CD4-positive, alpha-beta T cell (primary cell): ENCODE measurements at regions not wholly inside any gene's neighbourhood (a gene's known extent, or its start where the extent isn't known, plus 50 kb on each side); places are given as distances from the start of the nearest gene placed in this dataset.

Source experiments
- ATAC-seq: fragments of 200-7000 bp; cut with Tn5 transposase; one replicate; pipeline ENCODE4 v1.10.0; 2022; ENCODE audit warnings: mild to moderate bottlenecking; ENCODE audit not compliant: poor library complexity
- CTCF ChIA-PET: fragments of 350-600 bp; sonication (Branson Sonifier 250); formaldehyde crosslinking; loops from one replicate; lab custom pipeline; 2021; ENCODE audit warnings: antibody characterized with exemption, inconsistent platforms; lab: Charles Lee
- POLR2A ChIA-PET: fragments of 350-600 bp; sonication (Branson Sonifier 250); formaldehyde crosslinking; loops from one replicate; lab custom pipeline; 2021; ENCODE audit warnings: antibody characterized with exemption, inconsistent platforms; lab: Charles Lee
- DNase-seq, 14 experiments: peaks; one replicate each; pipeline ENCODE4 v3.0.0-alpha.2; 2013 to 2020; ENCODE audit warnings: mixed read lengths in 2 of 14
- H3K27ac ChIP-seq, 2 donors: one replicate each; pipeline versions ENCODE4 v1.5.1 to v1.7.0; 2013; ENCODE audit warnings: low read length in 2 of 2, low read depth in 1 of 2, mild to moderate bottlenecking in 1 of 2
- H3K27me3 ChIP-seq, 2 experiments: 1 replicate in 1 of 2; 2 replicates in 1 of 2; pipeline versions ENCODE4 v1.6.1 to v1.7.0; 2013; ENCODE audit warnings: low read length in 2 of 2, control low read depth in 1 of 2, mild to moderate bottlenecking in 1 of 2, moderate library complexity in 1 of 2; ENCODE audit not compliant: insufficient read depth in 2 of 2, control insufficient read depth in 1 of 2
- H3K36me3 ChIP-seq: one replicate; pipeline ENCODE4 v1.6.1; 2013; ENCODE audit warnings: low read length, control low read depth; ENCODE audit not compliant: insufficient read depth
- H3K4me1 ChIP-seq: one replicate; pipeline ENCODE4 v1.6.1; 2013; ENCODE audit warnings: low read length, control low read depth; ENCODE audit not compliant: insufficient read depth
- H3K4me3 ChIP-seq: one replicate; pipeline ENCODE4 v1.5.1; 2013; ENCODE audit warnings: mild to moderate bottlenecking, low read length, moderate library complexity
- H3K9me3 ChIP-seq, 2 experiments: 1 replicate in 1 of 2; 2 replicates in 1 of 2; pipeline versions ENCODE4 v1.6.1 to v1.7.0; 2013; ENCODE audit warnings: low read length in 2 of 2, mild to moderate bottlenecking in 2 of 2, control low read depth in 1 of 2, moderate library complexity in 1 of 2; ENCODE audit not compliant: control insufficient read depth in 1 of 2, insufficient read depth in 1 of 2
- H3K27ac Mint-ChIP-seq: one replicate; pipeline ENCODE4 v1.8.0; 2020; ENCODE audit warnings: mixed read lengths
- H3K27me3 Mint-ChIP-seq: one replicate; pipeline ENCODE4 v1.8.0; 2021; ENCODE audit warnings: mixed read lengths
- H3K36me3 Mint-ChIP-seq: one replicate; pipeline ENCODE4 v1.8.0; 2021; ENCODE audit warnings: low read depth, mixed read lengths
- H3K4me1 Mint-ChIP-seq: one replicate; pipeline ENCODE4 v1.8.0; 2021; ENCODE audit warnings: low read depth, mixed read lengths
- H3K4me3 Mint-ChIP-seq: one replicate; pipeline ENCODE4 v1.8.0; 2020; ENCODE audit warnings: mild to moderate bottlenecking, mixed read lengths
- H3K9me3 Mint-ChIP-seq: one replicate; pipeline ENCODE4 v1.8.0; 2020; ENCODE audit warnings: mixed read lengths
- intact Hi-C, 2 experiments: fragments of 100-400 bp; cut with DNase I in 1 of 2; cut with micrococcal nuclease in 1 of 2; formaldehyde crosslinking; loops; one replicate each; pipeline versions ENCODE4 v1.15.1 to v1.9.0; 2023 to 2025; cut with DNase I, micrococcal nuclease
- TF ChIP-seq, protein P1 (sequence below): fragments of 200-600 bp; IDR thresholded peaks from one replicate; pipeline ENCODE4 v1.8.0; 2022; ENCODE audit warnings: antibody characterized with exemption, mild to moderate bottlenecking

DNA sequence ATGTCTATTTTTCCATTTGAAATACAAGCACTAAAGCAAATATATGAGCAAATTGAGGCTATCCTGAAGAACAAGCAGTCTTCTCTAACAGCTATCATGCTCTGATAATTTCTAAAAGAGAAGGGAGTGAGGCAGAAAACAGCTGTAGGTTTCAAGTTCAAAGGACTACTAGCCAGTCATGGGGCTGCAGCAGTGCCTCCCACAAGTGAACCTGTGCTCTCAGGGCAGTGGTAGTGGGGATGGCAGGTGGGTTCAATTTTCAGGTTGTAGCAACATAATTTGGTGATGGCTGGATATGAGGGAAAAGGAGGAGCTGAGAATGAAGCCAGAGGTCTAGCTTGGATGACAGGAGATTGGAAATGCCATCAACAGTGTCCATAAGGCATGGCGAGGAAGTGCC is 93.5 kb upstream of the ARHGAP20 start:
- ATAC-seq (no peak), DNase-seq (no peak)
- ChIA-PET POLR2A (no interaction called here), CTCF (no interaction called here)
- H3K4me3 ChIP-seq = no peak overlapping the region
- Mint-ChIP-seq H3K36me3 (no peaks in the 10 kb centered on the region), H3K9me3 (no peaks in the 10 kb centered on the region), H3K4me3 (no peak overlapping the region), H3K4me1 (no peaks in the 10 kb centered on the region), H3K27ac (no peak overlapping the region), H3K27me3 (no peaks in the 10 kb centered on the region)
- TF ChIP-seq, protein P1, sequence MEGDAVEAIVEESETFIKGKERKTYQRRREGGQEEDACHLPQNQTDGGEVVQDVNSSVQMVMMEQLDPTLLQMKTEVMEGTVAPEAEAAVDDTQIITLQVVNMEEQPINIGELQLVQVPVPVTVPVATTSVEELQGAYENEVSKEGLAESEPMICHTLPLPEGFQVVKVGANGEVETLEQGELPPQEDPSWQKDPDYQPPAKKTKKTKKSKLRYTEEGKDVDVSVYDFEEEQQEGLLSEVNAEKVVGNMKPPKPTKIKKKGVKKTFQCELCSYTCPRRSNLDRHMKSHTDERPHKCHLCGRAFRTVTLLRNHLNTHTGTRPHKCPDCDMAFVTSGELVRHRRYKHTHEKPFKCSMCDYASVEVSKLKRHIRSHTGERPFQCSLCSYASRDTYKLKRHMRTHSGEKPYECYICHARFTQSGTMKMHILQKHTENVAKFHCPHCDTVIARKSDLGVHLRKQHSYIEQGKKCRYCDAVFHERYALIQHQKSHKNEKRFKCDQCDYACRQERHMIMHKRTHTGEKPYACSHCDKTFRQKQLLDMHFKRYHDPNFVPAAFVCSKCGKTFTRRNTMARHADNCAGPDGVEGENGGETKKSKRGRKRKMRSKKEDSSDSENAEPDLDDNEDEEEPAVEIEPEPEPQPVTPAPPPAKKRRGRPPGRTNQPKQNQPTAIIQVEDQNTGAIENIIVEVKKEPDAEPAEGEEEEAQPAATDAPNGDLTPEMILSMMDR = no peak
- no peaks in the 10 kb centered on the region for H3K9me3 ChIP-seq
- H3K27me3 ChIP-seq = no peaks in the 10 kb centered on the region
- no peaks in the 10 kb centered on the region for H3K36me3 ChIP-seq
- H3K4me1 ChIP-seq = no peaks in the 10 kb centered on the region
- intact Hi-C loops = no loop called here
- H3K27ac ChIP-seq = no peak overlapping the region

DNA sequence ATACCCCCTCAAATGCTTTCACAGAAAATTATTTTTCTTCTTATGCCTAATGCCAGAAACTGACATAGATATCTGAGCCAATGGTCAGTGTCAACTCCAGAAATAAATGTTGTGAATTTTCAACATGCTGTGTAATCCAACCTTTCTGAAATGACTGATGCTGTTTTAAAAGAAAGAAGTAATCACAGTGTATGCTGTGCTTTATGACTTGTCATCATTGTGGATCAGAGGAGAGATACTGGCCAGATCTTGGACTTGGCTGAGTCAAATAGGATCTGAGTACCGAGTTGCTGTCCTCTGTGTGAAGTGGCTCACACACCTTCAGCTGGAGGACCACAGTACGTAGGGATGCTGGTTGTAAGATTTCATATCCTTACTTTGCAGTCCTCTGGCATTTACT is 89.9 kb upstream of the ARHGAP20 start:
- Histone ChIP-seq H3K4me3 (no peak overlapping the region), H3K9me3 (no peaks in the 10 kb centered on the region), H3K4me1 (no peaks in the 10 kb centered on the region), H3K36me3 (no peaks in the 10 kb centered on the region), H3K27me3 (no peaks in the 10 kb centered on the region), H3K27ac (no peak overlapping the region)
- no peaks in the 10 kb centered on the region for H3K36me3 Mint-ChIP-seq
- H3K27me3 Mint-ChIP-seq = no peaks in the 10 kb centered on the region
- no peaks in the 10 kb centered on the region for H3K4me1 Mint-ChIP-seq
- no peak overlapping the region for H3K27ac Mint-ChIP-seq
- H3K9me3 Mint-ChIP-seq = no peaks in the 10 kb centered on the region
- no peak overlapping the region for H3K4me3 Mint-ChIP-seq
- POLR2A ChIA-PET = no interaction called here
- TF ChIP-seq, protein P1 = no peak
- CTCF ChIA-PET = no interaction called here
- ATAC-seq (no peak), DNase-seq (no peak)
- intact Hi-C loops = no loop called here

DNA sequence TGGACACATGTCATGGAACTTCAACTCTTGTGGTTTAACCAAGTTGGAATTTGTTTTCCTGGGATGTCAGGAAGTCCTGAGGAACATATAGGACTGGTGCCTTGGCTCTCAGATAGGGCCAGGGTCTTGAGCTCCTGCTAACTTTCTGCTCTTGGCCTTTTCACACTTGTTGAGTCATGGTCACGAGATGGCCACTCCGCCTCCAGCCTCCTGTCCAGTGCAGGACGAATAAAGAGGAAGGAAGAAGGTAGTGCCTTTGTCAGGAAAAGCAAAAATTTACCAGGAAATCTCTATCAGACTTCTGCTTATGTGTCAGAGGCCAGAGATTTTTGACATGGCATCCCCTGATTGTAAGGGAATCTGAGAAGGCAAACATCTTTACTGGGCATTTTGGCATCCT is 89.1 kb upstream of the ARHGAP20 start:
- ATAC-seq = no peak
- CTCF ChIA-PET = no interaction called here
- Histone ChIP-seq H3K4me3 (no peak overlapping the region), H3K9me3 (no peaks in the 10 kb centered on the region), H3K36me3 (no peaks in the 10 kb centered on the region), H3K27ac (no peak overlapping the region), H3K4me1 (no peaks in the 10 kb centered on the region), H3K27me3 (no peaks in the 10 kb centered on the region)
- no peaks in the 10 kb centered on the region for H3K36me3 Mint-ChIP-seq
- POLR2A ChIA-PET = no interaction called here
- no peak overlapping the region for H3K4me3 Mint-ChIP-seq
- intact Hi-C loops = no loop called here
- TF ChIP-seq, protein P1 = no peak
- no peaks in the 10 kb centered on the region for H3K9me3 Mint-ChIP-seq
- H3K4me1 Mint-ChIP-seq = no peaks in the 10 kb centered on the region
- H3K27me3 Mint-ChIP-seq = no peaks in the 10 kb centered on the region
- no peak overlapping the region for H3K27ac Mint-ChIP-seq
- DNase-seq = peak in 2 of 14 experiments; percentile 29 to 31
